Subcutaneous abdominal adipose tissue (tissue), 5 donors: ENCODE measurements at regions not wholly inside any gene's neighbourhood (a gene's known extent, or its start where the extent isn't known, plus 50 kb on each side); places are given as distances from the start of the nearest gene placed in this dataset.

ENCODE experiments used
- H3K27ac ChIP-seq: one replicate; pipeline ENCODE4 v1.7.0; 2013; ENCODE audit warnings: low read depth, mild to moderate bottlenecking, inconsistent platforms, low read length, moderate library complexity
- H3K27me3 ChIP-seq, 5 donors: one replicate each; pipeline ENCODE4 v1.7.0; 2013; ENCODE audit warnings: low read length in 5 of 5, inconsistent platforms in 1 of 5; ENCODE audit not compliant: control insufficient read depth in 5 of 5, insufficient read depth in 4 of 5
- H3K36me3 ChIP-seq, 5 donors: one replicate each; pipeline ENCODE4 v1.7.0; 2013; ENCODE audit warnings: low read length in 5 of 5; ENCODE audit not compliant: control insufficient read depth in 5 of 5, insufficient read depth in 5 of 5
- H3K4me1 ChIP-seq, 5 donors: one replicate each; pipeline ENCODE4 v1.7.0; 2013; ENCODE audit warnings: low read length in 5 of 5, mild to moderate bottlenecking in 3 of 5, moderate library complexity in 1 of 5; ENCODE audit not compliant: control insufficient read depth in 5 of 5, insufficient read depth in 5 of 5
- H3K4me3 ChIP-seq, 5 donors: one replicate each; pipeline ENCODE4 v1.7.0; 2013; ENCODE audit warnings: low read length in 5 of 5, low read depth in 1 of 5
- H3K9ac ChIP-seq, 5 donors: one replicate each; pipeline ENCODE4 v1.7.0; 2013; ENCODE audit warnings: low read length in 5 of 5, mild to moderate bottlenecking in 4 of 5, moderate library complexity in 3 of 5
- H3K9me3 ChIP-seq, 5 donors: one replicate each; pipeline ENCODE4 v1.7.0; 2013; ENCODE audit warnings: low read length in 5 of 5; ENCODE audit not compliant: control insufficient read depth in 5 of 5
- donor health status: healthy.
- donor health status: healthy.
- donor health status: healthy.
- donor health status: healthy.
- donor health status: healthy.

DNA sequence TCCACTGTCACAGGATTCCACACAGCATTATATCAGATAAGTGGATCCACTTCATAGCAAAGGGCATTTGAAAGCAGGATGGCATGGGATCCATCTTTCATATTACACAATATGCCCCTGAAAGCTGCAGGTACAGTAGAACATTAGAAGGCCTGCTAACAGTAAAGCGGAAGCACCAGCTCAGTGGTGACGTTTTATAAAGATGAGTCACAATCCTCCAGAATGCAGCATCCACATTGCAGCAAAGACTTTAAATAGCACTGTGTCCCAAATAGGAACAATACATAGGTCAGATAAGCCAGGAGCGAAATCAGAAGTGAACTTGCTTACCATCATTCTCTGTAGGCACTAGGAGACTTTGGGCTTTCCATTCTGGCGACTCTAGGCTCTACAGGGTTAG lies 609.5 kb upstream of the FAT1 start:
- Histone ChIP-seq H3K4me1 (peaks cover 0 to 1% (median 0%) of the 10 kb centered on the region in 5 donors), H3K27ac (no peak overlapping the region), H3K27me3 (no peaks in the 10 kb centered on the region), H3K36me3 (no peaks in the 10 kb centered on the region), H3K9ac (no peak overlapping the region), H3K4me3 (no peak overlapping the region), H3K9me3 (no peaks in the 10 kb centered on the region)

DNA sequence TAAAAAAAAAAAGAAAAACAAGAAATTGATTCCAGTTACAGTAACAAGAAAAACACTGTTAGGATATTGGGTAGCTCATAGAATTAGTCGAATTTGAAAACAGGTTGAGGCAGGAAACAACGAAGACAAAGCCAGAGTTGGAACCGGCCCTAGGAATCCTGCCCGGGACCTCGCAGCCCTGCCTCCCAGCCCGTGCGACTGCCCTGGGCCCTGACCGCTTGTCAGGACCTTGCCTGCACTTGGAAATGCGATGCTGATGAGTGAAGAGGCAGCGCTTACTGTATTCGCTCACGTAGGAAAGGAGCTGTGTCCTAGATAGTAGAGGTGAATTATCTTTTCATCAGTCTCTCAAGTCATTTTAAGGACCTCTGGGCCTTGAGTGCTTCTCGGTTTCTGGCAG lies 611.7 kb upstream of the FAT1 start:
- Histone ChIP-seq H3K4me3 (no peak overlapping the region), H3K9ac (no peak overlapping the region), H3K4me1 (no peaks in the 10 kb centered on the region), H3K9me3 (no peaks in the 10 kb centered on the region), H3K36me3 (no peaks in the 10 kb centered on the region), H3K27ac (no peak overlapping the region), H3K27me3 (no peaks in the 10 kb centered on the region)

DNA sequence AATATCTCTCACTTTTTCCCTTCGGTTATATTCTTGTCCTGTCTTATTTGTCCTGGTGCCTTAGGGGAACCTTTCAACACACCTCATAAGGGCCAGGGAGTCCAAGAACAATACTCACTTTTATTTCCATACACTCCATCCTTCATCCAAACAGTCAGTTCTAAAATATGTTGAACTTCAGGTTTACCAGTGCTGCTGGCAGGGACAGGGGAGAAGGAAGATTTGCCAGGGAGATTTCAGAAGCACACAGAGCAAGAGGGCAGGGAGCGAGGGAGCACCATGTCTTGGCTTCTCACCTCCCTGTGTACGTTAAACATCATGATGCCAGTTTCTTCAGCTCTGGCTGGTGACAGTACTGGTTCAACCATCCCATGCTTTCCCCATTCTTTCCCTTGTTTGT lies 631.1 kb upstream of the FAT1 start:
- H3K4me1 ChIP-seq = peaks cover 0 to 6% (median 0%) of the 10 kb centered on the region in 5 donors
- H3K9me3 ChIP-seq = no peaks in the 10 kb centered on the region
- no peaks in the 10 kb centered on the region for H3K36me3 ChIP-seq
- no peak overlapping the region for H3K27ac ChIP-seq
- no peaks in the 10 kb centered on the region for H3K27me3 ChIP-seq
- H3K9ac ChIP-seq = no peak overlapping the region
- H3K4me3 ChIP-seq = no peak overlapping the region

DNA sequence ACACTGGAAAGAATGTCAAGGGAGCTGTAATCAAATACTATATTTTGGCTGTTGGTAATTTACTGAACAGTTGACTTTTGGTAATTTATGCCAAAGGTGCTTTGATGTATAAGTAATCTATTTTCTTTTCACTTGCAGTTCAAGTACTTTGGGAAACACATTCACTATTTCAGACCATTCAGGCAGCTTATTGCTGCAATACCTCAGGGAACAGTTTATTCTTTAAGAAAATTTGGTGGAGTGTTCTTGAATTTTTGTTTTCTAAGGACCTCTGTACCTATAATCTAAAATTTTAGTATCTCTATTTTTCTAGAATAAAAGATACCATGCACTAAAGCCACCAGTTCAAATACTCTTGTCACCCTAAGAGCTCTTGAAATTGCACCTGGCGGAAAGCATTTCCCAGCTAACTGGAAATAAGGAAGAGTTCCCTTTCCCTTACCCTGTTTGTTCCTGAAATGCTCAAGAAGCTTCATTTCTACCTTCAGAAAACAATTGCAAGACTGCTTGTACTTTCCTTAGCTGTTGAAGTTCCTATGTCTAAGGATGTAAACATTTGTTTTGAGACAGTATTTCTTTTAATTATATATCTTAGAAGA lies 633.5 kb upstream of the FAT1 start:
- Histone ChIP-seq H3K9ac (no peak overlapping the region), H3K27me3 (no peaks in the 10 kb centered on the region), H3K4me1 (peaks cover 0 to 6% (median 0%) of the 10 kb centered on the region in 5 donors)

DNA sequence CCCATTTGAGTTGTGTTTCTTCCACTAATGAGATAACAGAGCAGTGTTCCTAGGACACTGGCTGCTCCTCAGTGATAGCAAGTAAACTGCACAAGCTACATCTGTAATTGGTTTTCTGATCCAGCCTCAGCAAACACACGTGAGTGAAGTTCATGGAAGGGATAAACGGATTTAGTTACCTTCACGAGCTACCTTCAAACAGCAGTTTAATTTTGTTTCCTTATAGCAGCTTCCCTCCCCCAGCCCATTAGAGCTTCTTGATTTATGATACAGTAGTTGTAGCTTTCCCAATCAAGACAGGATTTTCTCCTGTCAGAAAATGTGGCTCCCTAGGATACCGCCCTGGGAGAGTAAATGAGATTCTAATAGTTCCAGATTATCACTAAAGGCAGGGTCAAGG lies 634.2 kb upstream of the FAT1 start:
- no peaks in the 10 kb centered on the region for H3K36me3 ChIP-seq
- H3K27ac ChIP-seq = no peak overlapping the region

More for the DNA sequence above, 633.5 kb upstream of the FAT1 start:
- no peak overlapping the region for H3K27ac ChIP-seq
- no peaks in the 10 kb centered on the region for H3K9me3 ChIP-seq
- no peak overlapping the region for H3K4me3 ChIP-seq
- no peaks in the 10 kb centered on the region for H3K36me3 ChIP-seq

DNA sequence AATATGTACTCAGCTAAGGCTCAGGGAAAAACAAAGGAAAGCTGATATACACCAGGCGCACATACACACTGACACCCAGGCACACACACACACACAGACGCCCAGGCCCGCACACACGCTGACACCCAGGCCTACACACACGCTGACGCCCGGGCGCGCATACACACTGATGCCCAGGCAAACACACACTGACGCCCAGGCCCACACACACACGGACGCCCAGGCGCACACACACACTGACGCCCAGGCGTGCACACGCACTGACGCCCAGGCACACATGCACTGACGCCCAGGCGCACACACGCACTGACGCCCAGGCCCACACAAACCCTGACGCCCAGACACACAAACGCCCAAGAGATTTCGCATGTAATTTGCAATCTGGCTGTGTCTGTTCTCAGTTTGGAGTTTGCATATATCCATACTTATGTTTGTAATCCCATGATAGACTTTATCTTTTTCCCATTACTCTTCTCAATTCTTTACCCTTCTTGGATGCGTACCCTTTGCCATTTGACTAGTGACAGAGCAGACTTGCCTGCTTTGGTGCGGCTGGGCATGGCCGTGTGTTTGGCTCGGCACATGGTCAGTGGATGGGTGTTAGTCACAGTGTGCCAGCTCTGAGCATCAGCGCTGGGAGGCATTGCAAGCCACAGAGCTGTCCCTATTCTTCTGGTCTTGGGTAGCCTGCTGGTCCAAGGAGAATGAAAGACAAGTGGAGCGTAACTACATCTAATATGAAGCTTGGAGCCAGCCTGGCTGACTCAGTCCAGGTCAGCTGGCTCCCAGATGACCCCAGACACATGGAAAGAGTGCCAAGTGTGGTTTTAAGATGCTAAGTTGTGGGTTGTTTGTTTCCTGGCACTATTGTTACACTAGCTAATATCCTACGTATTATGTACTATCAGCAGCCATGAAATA lies 632.4 kb upstream of the ZFP42 start:
- Histone ChIP-seq H3K27me3 (no peaks in the 10 kb centered on the region), H3K9ac (no peak overlapping the region), H3K4me3 (no peak overlapping the region), H3K36me3 (no peaks in the 10 kb centered on the region), H3K9me3 (no peaks in the 10 kb centered on the region), H3K4me1 (no peaks in the 10 kb centered on the region), H3K27ac (no peak overlapping the region)

More for the DNA sequence above, 634.2 kb upstream of the FAT1 start:
- Histone ChIP-seq H3K27me3 (no peaks in the 10 kb centered on the region), H3K4me1 (peaks cover 0 to 6% (median 0%) of the 10 kb centered on the region in 5 donors), H3K9me3 (no peaks in the 10 kb centered on the region), H3K4me3 (no peak overlapping the region), H3K9ac (no peak overlapping the region)

DNA sequence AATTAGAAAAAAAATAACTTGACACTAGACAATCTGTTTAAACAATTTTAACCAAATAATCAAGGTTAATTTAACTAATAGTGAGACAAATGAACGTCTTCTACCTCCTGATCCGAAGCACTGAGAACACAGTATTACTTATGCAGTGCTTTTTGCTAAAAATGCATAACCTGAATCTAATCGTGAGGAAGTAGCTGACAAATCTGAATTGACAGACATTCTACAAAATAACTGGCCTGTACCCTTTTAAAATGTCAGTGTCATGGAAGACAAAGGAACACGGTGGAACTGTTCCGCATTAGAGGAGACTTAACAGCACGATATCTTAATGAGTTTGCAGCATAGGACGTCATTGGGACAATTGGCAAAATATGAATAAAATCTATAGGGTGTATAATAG lies 631.2 kb upstream of the ZFP42 start:
- no peak overlapping the region for H3K9ac ChIP-seq
- no peak overlapping the region for H3K4me3 ChIP-seq

DNA sequence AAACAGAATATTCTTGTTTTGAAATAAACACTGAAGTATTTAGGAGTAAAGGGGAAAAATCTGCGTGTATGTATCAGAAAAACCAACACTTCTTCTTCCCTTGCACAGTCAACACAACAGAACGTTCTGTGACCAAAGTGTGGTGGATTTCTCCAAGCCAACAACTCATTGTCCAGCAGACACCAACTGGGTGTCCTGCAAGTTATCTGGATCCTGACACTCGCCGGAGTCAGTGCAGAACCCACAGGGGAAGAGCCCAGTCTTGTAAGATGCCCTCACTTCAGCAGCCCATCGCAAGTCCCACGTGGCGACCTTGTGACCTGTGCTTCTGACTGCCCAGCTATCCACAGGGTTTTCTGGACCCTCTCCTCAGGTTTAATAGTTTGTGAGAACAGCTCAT lies 630.7 kb upstream of the ZFP42 start:
- Histone ChIP-seq H3K27me3 (no peaks in the 10 kb centered on the region), H3K4me3 (no peak overlapping the region), H3K27ac (no peak overlapping the region), H3K36me3 (no peaks in the 10 kb centered on the region), H3K9me3 (no peaks in the 10 kb centered on the region), H3K4me1 (no peaks in the 10 kb centered on the region), H3K9ac (no peak overlapping the region)

More for the DNA sequence above, 631.2 kb upstream of the ZFP42 start:
- no peaks in the 10 kb centered on the region for H3K4me1 ChIP-seq
- no peak overlapping the region for H3K27ac ChIP-seq
- no peaks in the 10 kb centered on the region for H3K36me3 ChIP-seq
- H3K27me3 ChIP-seq = no peaks in the 10 kb centered on the region
- H3K9me3 ChIP-seq = no peaks in the 10 kb centered on the region

DNA sequence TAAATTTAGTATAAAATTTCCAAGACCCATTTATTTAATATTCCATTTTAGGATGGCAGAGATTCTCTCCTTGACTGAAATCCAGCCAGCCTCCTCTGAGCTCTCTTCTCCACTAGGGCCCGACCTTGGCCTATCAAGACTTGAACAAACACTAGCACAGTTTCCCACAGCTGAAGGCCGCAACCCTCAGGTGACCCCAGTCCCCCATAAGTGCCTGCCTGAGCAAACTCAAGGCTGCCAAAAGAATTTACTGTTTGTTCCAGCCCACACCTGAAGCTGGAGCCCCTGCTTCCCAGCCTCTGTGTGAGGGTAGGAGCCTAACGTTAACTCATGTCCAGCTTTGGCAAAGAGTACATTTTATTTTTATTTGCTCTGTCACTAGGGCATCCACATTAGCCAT lies 629.0 kb upstream of the ZFP42 start:
- Histone ChIP-seq H3K9me3 (no peaks in the 10 kb centered on the region), H3K27ac (no peak overlapping the region), H3K36me3 (no peaks in the 10 kb centered on the region), H3K9ac (no peak overlapping the region), H3K27me3 (no peaks in the 10 kb centered on the region), H3K4me1 (no peaks in the 10 kb centered on the region), H3K4me3 (no peak overlapping the region)

DNA sequence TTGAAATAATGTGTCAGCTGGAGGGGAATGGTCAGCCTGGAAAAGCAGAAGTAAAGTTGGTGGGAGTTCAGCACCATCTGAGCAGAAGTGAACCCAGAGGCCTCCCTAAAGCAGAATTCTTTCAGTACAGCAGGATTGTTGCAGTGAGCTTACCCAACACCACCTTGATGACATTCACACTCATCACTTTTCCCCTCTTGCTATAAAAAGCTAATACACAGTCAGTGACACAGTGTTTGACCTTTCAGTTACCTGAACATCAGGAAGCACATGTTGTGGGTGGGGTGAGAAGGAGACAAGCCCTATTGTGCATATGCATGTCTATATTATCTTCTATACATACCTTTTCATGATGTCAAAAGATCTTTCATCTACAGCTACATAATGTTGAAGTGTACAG lies 624.7 kb upstream of the ZFP42 start:
- peaks cover 0 to 19% (median 3%) of the 10 kb centered on the region in 5 donors for H3K4me1 ChIP-seq
- H3K36me3 ChIP-seq = no peaks in the 10 kb centered on the region
- H3K27me3 ChIP-seq = no peaks in the 10 kb centered on the region
- peaks cover 0 to 2% (median 0%) of the 10 kb centered on the region in 5 donors for H3K9me3 ChIP-seq
- H3K9ac ChIP-seq = no peak overlapping the region
- H3K4me3 ChIP-seq = no peak overlapping the region
- no peak overlapping the region for H3K27ac ChIP-seq
